Neural progenitor cell (in vitro differentiated cells): ENCODE measurements at regions not wholly inside any gene's neighbourhood (a gene's known extent, or its start where the extent isn't known, plus 50 kb on each side); places are given as distances from the start of the nearest gene placed in this dataset.

Experiments used
- EZH2 ChIP-seq: fragments of 200-600 bp; sonication (generic); IDR thresholded peaks from 2 replicates; pipeline ENCODE4 v1.6.1; 2017; ENCODE audit warnings: antibody characterized with exemption, mild to moderate bottlenecking, moderate library complexity
- EZH2phosphoT487 ChIP-seq: fragments of 200-600 bp; sonication (generic); IDR thresholded peaks from 2 replicates; pipeline ENCODE4 v1.6.1; 2017; ENCODE audit warnings: antibody characterized with exemption
- TF ChIP-seq, protein P1 (sequence below): fragments of 200-600 bp; sonication (generic); IDR thresholded peaks from 2 replicates; pipeline ENCODE4 v1.5.1; 2017; ENCODE audit warnings: antibody characterized with exemption, mild to moderate bottlenecking

DNA sequence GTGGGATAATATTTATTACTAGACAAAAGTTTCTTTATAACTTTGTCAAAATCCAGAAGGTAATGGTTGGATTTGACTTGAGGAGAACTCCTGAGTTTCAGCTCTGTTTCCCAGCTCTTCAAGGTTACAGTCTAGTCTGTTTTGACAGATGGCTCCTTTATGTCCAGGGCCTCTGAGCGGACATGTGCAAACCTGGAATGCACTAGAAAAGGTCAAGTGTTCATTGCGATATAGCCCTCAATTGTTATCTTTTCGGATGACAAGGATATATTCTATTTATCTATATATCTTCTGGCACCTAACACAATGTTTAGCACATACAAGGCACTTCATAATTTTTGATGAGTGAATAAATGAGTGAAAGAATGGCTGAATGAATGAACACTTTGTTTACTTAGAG, 513.2 kb upstream of the GOLIM4 start:
- TF ChIP-seq, protein P1, sequence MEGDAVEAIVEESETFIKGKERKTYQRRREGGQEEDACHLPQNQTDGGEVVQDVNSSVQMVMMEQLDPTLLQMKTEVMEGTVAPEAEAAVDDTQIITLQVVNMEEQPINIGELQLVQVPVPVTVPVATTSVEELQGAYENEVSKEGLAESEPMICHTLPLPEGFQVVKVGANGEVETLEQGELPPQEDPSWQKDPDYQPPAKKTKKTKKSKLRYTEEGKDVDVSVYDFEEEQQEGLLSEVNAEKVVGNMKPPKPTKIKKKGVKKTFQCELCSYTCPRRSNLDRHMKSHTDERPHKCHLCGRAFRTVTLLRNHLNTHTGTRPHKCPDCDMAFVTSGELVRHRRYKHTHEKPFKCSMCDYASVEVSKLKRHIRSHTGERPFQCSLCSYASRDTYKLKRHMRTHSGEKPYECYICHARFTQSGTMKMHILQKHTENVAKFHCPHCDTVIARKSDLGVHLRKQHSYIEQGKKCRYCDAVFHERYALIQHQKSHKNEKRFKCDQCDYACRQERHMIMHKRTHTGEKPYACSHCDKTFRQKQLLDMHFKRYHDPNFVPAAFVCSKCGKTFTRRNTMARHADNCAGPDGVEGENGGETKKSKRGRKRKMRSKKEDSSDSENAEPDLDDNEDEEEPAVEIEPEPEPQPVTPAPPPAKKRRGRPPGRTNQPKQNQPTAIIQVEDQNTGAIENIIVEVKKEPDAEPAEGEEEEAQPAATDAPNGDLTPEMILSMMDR, result no peak
- TF ChIP-seq EZH2phosphoT487 (no peak), EZH2 (no peak)
